HG02588 (cell line): ENCODE measurements at regions not wholly inside any gene's neighbourhood (a gene's known extent, or its start where the extent isn't known, plus 50 kb on each side); places are given as distances from the start of the nearest gene placed in this dataset.

Experiments
- ATAC-seq: cut with Tn5 transposase; IDR thresholded peaks from one replicate; pipeline ENCODE4 v1.9.1; 2021; ENCODE audit warnings: mild to moderate bottlenecking, moderate library complexity; ENCODE audit not compliant: unreplicated experiment

DNA sequence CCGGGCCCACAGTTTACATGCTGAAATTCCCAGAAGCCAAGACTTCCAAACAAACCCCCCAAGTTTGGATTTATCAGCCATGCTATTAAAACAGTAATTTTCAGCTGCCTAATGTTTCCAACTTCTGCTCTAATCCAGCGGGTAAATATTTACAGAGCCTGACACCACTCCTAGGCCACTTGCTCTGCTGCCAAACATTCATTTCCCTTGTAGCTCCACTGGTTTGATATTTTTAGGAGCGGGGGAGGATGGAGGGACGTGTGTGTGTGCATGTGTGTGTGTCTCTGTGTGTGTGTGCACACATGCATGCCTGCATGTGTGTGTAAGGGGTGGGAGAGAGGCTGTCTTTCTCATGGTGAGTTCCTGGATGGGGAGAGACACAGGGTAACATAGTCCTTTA, 115.7 kb upstream of the PJA1 start:
- no peak for ATAC-seq

DNA sequence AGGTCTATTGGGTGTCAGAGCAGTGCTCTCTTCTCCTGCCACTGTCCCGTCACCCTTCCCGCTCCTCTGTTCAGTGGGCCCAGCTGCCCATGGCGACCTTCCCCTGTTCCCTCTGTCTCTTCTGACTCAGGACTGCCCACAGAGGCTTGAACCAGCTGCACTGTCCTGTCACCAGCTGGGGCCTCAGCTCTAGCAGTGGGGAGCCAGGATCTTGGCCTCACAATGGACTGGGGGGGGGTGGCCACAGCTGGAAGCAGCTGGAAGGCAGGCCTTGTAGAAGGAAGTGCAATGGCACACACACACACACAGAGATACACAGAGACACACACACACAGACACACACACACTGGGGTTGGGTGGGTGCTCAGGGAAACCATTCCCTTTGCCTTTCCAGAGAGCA, 114.0 kb upstream of the PJA1 start:
- no peak for ATAC-seq

DNA sequence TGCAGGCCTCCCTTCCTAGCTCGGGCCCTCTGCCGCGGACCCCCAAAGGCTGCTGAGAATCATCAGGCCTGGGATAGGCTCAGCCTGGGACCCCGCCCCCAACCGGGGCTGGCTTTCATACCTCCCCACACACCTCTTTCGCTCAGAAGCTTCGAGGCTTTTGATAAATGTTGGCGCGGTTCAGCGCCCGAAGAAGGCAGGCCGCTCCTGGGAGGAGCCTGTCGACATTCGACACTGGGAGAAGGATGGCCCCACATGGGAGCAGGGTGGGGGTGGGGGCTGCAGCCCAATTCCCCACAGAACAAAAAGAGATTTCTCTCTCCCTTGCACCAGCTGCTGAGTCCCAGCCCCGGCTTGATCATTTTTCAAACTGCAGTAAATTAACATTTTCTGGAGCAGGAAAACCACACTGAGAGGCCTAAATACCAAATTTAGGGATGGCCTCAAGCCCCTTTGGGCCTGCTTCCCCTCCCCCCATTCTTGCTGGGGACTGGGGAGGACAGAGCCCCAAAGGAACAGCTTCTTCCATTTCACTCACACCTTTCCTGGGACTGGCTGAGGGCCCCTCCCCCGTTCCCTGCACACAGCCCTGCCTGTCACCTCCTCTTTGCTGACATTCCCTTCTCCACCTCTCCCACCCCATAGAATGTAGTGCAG, 112.9 kb upstream of the PJA1 start:
- ATAC-seq: no peak

DNA sequence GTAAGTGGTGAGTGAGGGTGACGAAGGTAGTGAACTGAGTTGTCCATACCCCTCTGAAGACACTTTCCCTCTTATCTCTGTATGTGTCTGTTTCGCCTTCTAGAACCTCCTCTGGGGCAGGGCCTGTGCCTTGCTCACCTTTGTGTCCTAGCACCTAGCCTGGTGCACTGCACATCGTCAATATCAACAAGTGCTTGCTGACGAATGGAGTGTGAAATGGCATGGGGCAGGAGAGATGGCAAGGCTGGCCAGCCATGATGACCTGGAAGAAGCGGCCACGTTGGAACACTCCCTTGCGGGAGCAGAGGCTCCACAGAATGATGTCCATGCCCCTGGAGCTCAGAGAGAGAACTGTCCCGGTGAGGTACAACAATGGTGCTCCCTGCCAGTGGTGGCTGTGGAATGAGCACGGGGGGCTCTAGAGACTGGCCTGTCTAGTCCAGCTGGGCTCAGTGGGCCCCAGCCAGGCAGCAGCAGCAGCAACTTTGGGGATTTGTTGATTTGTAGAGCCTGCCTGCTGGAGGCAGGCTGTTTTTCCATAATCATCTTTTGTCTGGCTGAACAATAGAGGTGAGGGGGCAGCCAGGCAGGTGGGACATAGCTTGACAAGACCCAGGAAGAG, 112.2 kb upstream of the PJA1 start:
- no peak for ATAC-seq

DNA sequence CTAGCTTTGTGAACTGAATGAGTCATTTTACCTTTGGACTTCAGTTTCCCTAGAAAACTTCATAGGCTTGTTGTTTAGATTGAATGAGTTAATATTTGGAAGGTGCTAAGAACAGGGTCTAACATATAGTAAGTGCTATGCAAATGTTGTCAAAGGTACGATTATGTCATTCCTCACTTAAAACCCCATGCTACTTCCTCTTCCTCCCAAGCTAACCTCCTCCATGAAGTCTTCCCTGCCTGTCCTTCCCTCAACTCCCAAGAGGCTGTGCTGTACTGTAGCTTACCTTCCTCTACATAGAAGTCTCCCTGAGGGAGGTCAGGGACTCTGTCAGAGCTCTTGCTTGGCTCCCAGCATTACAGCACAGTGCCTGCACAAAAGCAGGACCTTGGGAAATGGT, 103.4 kb upstream of the PJA1 start:
- ATAC-seq: no peak

DNA sequence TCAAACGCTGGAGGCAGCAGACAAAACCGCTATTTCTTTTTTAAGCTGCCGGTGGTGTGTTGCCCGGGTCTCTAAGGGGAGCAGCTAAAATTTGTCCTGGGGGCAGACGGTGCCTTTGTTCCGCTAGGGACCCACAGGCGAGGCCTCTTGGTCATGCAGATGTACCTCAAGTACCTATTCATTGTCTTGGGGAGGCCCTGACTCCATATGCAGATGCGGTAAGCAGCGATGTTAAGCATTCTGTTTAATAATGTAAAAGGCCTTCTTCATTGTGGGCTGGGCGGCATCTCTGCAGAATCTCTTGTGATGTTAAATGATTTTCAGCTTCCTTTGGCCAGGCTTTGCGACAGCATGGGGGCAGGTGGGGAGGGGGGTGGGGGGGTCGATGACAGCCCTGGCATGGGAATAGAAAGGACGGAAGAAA, 98.9 kb upstream of the PJA1 start:
- ATAC-seq: no peak

DNA sequence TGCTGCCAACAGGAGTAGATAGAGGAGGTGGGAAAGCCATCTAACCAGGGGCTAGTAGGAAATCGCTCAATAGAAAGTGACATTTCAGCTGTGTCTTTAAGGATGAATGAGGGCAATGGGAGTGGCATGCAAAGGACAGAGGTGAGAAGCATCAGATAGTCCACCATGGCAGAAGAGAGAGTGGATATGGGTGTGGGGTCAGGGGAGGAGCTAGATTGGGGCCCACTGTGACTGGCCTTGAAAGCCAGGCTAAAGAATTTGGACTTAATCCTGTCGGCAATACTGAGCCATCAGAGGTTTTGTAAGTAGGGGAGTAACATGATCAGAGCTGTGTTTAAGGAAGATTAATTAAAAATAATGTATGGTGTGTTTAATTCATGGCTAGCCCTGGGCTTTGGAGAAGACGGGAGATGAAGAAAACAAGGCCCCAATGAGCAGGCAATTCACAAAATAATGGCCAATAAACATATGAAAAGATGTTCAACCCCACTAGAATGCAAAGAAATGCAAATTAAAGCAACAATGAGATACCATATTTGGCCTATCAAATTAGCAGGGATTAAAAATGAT, 98.1 kb upstream of the PJA1 start:
- no peak for ATAC-seq

DNA sequence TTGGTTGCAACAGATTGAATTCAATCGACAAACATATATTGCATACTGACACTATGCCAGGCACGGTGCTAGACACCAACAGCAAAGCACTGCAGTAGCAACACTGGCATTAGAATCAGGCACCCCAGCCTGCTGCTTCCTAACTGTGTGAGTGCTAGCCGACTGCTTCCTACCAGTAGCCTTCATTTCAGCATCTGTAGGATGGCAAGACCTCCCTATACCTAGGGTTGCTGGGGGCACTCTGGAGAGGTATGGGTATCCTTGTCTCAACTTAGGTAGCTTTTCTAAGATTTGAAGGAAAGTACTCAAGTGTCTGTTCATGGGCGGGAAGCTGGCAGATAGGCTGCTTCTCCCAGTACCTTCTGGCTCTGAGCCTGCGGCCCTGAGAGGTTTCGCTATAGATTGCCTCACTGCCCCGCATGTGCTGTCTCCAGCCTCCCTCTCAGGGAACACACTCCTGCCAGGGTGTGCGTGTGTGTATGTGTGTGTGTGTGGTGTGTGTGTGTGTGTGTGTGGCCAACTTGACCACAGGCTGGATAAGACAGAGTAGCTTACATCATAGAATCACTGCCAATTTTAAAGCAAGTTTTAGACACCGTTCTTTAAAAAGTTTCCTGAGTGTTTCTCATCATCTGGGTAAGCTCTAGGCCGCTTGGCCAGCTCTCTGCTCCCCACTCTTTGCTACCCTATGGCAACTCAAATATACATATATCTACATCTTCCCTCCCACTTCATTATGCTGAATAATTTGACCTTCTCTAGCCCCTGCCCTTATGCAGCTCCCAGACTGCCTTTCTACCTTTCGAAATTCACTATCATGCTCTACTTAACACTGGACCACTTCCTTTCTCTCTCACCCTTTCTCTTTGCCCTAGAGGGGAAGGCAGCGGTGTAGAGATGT, 97.0 kb upstream of the PJA1 start:
- ATAC-seq: no peak

DNA sequence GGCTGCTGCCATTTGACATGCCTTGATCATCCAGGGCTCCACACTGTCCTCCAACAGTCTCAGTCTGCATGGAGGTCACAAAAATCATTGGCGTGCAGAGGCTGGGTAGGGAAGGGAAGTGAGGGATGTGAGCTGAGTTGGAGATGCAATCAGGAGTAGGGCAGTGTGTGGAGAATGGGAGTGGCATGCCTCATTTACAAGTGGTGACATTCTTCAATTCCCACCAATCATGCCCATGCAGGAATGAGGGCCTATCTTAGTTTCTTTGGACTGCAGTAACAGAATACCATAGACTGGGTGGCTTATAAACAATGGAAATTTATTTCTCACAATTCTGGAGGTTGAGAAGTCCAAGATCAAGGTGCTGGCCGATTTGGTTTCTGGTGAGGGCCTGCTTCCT, 94.9 kb upstream of the PJA1 start:
- no peak for ATAC-seq

DNA sequence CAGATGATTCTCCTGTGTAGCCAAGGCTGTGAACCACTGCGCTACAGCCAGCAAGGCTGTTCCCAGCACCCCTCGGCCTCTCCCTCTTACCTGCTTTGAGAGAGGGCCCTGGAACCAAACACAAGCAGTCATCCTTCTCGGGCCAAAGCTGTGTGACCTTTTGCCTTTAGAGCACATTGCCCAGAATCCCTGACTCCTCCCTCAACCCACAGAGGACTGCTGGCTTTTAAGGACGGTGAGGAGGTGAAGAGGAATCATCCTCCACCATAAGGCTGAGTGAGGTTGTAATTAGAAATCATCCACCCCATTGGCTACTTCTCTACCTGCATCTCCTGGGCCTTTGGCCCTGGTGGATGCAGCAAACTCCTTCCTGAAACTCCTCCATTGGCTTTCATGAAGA, 93.6 kb upstream of the PJA1 start:
- ATAC-seq: no peak

DNA sequence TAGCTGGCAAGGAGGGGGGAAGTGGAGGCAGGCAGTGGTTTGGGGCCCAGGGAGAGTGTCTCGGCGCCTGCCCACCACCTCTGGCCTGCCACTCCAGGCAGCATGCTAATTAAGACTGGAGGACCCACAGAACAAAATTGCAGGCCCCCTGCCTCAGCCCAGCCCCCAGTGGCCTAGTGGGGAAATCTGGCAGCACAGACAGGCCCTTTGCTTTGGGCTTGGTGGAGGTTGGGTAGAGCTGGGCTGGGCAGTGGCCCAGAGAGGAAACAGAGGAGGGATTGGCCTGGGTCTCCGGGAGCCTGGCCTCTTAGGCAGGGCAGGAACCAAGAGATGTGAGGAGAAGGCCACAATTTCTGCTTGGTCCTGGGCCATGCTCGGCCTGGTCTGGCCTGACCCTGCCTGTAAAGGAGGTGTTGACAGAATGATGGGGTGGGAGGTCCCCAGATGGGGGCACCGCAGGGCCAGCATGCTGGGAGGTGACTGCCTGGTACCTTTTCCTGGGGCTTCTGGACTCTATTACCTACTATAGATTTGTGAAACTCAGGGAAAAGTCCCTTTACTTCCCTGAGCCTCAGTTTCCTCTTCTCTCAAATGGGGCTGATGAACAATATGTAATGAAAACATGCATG, 92.4 kb upstream of the PJA1 start:
- no peak for ATAC-seq

DNA sequence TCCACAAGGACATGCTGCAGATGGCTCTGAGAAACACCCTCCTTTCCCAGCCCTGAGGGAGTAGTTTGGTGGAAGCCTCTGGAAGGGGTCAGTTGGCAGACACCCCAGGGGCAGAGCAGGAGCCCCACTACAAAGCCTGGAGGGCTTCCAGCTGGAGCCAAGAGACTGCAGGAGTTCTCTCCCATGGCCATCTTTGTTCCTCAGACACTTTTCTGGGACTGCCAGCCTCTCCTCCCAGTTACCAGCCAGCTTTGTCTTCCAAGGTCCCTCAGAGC, 91.0 kb upstream of the PJA1 start:
- ATAC-seq: no peak

DNA sequence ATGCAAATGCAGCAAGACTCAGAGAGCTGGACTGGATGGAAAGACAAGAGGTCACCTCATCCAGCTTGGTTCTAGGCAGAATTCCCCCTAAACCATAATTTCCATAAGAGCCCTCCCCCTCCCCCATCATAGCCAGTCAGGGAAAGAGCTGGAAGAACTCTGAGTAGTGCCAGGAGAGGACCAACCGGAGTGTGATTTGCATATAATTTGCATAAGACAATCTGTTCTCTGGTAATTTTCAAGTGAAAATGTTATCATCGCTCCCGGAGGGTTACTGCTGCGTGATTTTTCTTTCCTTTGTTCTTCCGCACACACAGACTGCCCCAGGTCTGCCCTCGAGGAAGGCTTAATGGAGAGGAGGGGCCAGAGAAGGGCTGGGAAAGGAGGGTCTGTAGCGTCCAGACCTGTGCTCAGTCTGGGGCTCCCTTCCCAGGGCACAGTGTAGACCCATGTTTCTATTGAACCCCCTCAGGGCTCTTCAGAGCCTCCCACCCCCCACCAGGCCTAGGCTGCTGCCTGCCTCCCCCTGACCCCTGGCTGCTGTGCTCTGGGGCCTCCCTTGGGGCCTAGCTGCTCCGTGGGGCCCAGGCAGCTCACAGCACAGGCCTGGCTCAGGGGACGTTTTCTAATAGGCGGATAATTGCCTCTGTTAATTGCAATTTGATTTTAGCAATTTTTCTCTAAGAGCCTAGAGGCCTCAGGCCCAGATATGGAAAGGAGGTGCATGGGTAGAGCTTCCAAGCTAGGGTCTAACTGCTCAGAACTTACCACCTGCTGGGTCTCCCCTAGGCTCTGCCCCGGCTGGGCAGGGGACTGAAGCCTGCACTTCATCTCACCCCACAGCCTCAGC, 90.4 kb upstream of the PJA1 start:
- ATAC-seq: no peak

DNA sequence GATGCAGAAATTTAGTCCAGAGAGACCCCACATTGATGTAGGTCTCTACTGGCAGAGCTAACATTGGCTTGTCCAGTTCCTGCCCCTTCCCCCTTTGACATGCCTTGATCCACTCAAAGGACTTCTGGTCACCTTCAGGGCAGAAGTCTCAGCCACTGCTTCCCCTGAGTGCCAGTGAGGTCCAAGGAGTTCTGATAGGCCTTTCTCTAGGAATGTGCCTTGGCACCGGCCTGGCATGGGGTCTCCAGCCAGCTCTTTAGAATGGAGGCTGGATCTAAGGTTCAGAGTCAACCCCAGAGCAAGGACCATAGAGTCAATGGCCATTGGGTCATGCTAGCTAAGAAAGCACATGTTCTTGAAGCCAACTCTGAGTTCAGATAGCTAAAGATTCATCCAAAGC, 88.6 kb upstream of the PJA1 start:
- no peak for ATAC-seq

DNA sequence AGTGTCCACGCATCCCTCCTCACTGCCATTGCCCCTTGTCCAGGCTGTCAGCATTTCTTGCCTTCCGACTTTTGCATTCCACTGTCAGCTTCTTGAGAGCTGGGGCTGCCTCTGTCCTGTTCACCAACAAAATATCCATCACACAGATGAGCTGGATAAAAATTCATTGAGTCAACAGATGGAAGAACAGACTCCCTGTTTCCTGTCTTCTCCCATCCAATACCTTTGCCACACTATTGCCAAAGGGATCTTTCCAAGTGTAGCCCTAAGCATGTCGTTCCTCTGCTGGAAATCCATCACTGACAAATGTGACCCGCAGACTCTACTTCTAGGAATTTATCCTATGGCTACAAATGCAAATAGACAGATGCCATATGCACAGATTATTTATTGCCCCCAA, 78.0 kb upstream of the PJA1 start:
- no peak for ATAC-seq

DNA sequence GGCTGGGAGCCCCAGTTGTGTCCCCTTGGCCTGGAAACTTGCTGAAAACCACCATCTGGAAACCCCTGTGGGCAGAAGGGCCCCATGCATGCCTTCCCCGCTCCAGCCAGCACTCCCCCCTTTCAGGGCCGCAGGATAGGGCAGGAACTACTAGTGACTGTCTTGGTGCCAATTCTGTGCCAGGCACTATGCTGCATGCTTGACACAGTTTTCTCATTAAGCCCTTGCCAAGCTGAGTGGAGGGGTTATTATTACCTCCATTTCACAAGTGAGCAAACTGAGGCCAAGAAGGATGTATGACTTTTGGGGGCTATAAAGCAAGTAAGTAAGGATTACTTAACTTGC, 73.6 kb upstream of the PJA1 start:
- no peak for ATAC-seq

DNA sequence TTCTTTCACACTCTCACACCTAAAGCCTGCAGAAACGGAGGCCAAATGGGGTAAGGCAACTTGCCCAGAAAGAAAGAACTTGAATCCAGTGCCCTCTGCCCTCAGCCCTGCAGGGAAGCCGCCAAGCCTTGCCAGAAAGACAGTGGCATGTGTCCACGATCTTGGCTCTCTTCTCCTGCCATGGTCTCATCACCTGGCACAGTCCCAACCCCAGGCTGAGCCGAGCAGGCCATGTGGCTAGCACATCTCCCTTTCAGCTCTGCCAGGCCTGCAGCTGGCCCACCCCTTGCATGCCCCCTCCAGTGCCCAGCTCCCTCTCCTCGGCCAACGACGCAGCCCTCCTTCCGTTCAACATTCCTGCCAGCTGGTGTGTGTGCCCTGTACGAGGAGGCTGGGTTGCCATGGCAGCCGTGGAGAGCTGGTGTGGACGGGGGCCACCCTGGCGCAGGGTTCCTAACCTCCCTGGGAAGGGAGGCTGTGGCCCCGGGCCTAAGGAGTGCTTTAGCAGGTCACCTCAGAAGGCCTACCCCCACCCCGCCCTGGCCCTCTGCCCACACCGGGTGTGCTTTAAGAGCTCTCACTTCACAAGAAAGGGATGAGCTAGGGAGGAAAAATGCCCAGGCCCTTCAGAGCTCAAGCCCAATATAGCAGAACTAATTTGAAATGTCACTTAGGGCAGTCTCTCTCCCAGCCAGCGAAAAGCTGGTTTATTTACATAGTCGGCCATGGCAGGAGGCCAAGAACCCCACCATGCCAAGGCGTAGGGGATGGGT, 73.0 kb upstream of the PJA1 start:
- no peak for ATAC-seq

DNA sequence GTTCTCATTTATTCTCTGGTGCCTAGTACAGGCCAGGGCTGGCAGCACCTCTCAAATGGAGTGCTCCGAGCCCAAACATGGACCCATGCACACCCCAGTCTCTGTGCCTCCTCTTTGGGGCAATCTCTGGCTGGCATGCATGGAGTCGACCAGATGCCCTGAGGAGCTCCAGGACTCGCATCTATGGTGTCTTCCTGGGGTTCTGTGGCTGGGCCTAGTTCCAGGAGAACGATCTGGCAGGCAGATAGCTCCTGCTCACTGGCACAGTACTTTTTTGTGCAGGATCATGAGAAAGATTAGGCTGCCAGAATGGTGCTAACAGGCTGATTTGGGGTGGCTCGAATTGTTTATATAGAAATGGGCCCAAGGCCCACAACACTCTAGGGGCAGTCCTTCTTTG, 72.0 kb upstream of the PJA1 start:
- ATAC-seq: no peak

DNA sequence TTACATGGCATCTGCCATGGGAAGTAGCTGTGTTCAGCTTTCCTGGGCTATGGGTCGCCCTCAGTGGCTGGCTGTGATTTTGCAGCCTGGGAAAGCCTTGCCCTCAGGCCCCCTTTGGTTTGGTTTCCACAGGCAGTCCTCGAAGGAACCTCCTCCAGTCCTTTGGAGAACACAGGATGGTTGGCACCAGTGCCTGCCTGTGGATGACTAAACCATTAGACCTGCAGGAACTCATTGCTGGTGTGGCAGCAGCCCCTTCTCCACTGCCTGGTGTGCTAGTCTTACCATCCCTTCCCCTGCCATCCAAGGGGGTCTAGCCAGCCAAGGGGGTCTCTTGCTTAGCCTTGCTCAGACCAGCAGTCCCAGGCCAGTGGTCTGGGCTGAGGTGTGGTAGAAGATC, 71.4 kb upstream of the PJA1 start:
- ATAC-seq: no peak

DNA sequence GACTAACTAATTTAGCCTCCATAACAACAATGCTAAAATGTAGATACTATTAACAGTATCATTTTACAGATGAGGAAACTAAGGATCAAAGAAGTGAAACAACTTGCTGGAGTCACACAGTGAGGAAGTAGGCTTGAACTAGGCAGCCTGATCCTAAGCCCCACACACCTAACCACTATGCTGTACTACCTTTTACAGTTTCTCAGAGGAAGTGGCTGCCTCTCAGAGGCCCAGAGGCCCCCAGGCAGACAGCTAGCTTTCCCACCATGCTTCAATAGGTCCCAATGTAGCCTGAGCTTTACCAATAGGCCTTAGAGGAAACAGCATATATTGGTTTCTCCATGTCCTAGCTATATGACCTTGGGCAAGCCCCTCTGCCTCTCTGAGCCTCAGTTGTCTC, 69.4 kb upstream of the PJA1 start:
- ATAC-seq: no peak
